ENCODE measurements at regions not wholly inside any gene's neighbourhood (a gene's known extent, or its start where the extent isn't known, plus 50 kb on each side); places are given as distances from the start of the nearest gene placed in this dataset.

- TF ChIP-seq, protein P1, sequence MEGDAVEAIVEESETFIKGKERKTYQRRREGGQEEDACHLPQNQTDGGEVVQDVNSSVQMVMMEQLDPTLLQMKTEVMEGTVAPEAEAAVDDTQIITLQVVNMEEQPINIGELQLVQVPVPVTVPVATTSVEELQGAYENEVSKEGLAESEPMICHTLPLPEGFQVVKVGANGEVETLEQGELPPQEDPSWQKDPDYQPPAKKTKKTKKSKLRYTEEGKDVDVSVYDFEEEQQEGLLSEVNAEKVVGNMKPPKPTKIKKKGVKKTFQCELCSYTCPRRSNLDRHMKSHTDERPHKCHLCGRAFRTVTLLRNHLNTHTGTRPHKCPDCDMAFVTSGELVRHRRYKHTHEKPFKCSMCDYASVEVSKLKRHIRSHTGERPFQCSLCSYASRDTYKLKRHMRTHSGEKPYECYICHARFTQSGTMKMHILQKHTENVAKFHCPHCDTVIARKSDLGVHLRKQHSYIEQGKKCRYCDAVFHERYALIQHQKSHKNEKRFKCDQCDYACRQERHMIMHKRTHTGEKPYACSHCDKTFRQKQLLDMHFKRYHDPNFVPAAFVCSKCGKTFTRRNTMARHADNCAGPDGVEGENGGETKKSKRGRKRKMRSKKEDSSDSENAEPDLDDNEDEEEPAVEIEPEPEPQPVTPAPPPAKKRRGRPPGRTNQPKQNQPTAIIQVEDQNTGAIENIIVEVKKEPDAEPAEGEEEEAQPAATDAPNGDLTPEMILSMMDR (IDR thresholded peaks at IDR 0.05; ENCODE audit: low read depth, low read length, poor library complexity, severe bottlenecking), result peak; percentile 87
- TF ChIP-seq EZH2phosphoT487 (IDR thresholded peaks at IDR 0.05; ENCODE audit: borderline replicate concordance, low read length), result no peak
Observed at GRCh38 chr11:116641561-116642045, 131.2 kb downstream of the BUD13 start.

Measured in DOHH2 (cell line).